A673 (cell line): ENCODE measurements at regions not wholly inside any gene's neighbourhood (a gene's known extent, or its start where the extent isn't known, plus 50 kb on each side); places are given as distances from the start of the nearest gene placed in this dataset.

Experiments
- BruUV-seq: library from RNA; stranded (reverse); fragments of 400-500 nt; replicated peaks from 2 replicates; lab custom pipeline; 2021; lab: Mats Ljungman, UMichigan
- CTCF ChIA-PET: fragments of 300-600 bp; sonication (Branson Sonifier 250); formaldehyde crosslinking; loops from one replicate; lab custom pipeline; 2022; ENCODE audit warnings: antibody characterized with exemption; lab: Charles Lee
- POLR2A ChIA-PET: fragments of 300-600 bp; sonication (Branson Sonifier 250); formaldehyde crosslinking; loops from one replicate; lab custom pipeline; 2022; ENCODE audit warnings: antibody characterized with exemption; ENCODE audit not compliant: low non-redundant PET; lab: Charles Lee
- DNase-seq: peaks from one replicate; pipeline ENCODE4 v3.0.0-alpha.2; 2015; ENCODE audit warnings: low spot score
- H3K27ac ChIP-seq: fragments of 200-600 bp; sonication (generic); 2 replicates; pipeline ENCODE4 v1.5.1; 2016; ENCODE audit warnings: mixed run types, low read depth, mild to moderate bottlenecking, mixed read lengths, antibody characterized with exemption, low read length; ENCODE audit not compliant: poor library complexity, severe bottlenecking
- H3K27me3 ChIP-seq: fragments of 200-600 bp; sonication (generic); replicated peaks from 2 replicates; pipeline ENCODE4 v1.6.1; 2017; ENCODE audit warnings: mixed run types, low read depth, mild to moderate bottlenecking, mixed read lengths, antibody characterized with exemption, low read length; ENCODE audit not compliant: insufficient read depth, poor library complexity
- H3K36me3 ChIP-seq: fragments of 200-600 bp; sonication (generic); 2 replicates; pipeline ENCODE4 v1.6.1; 2016; ENCODE audit warnings: mixed run types, mild to moderate bottlenecking, mixed read lengths, antibody characterized with exemption, low read length; ENCODE audit not compliant: insufficient read depth, poor library complexity, severe bottlenecking
- H3K4me1 ChIP-seq: fragments of 200-600 bp; sonication (generic); 2 replicates; pipeline ENCODE4 v1.6.1; 2017; ENCODE audit warnings: mixed run types, mild to moderate bottlenecking, mixed read lengths, antibody characterized with exemption, low read length; ENCODE audit not compliant: insufficient read depth, poor library complexity, severe bottlenecking
- H3K4me3 ChIP-seq: fragments of 200-600 bp; sonication (generic); 2 replicates; pipeline ENCODE4 v1.5.1; 2016; ENCODE audit warnings: low read depth, mixed run types, mild to moderate bottlenecking, mixed read lengths, low read length; ENCODE audit not compliant: poor library complexity, severe bottlenecking
- H3K9me3 ChIP-seq: fragments of 200-600 bp; sonication (generic); 2 replicates; pipeline ENCODE4 v1.6.1; 2016; ENCODE audit warnings: mixed run types, low read depth, mild to moderate bottlenecking, mixed read lengths, antibody characterized with exemption, low read length; ENCODE audit not compliant: poor library complexity, severe bottlenecking
- CTCF ChIP-seq: fragments of 300-800, 200-600 bp; sonication (generic); conservative IDR thresholded peaks from 2 replicates; pipeline ENCODE4 v1.5.1; 2017; ENCODE audit warnings: low read depth, mild to moderate bottlenecking, antibody characterized with exemption, low read length, moderate library complexity, mixed read lengths
- EZH2 ChIP-seq: fragments of 200-600 bp; sonication (generic); IDR thresholded peaks from 2 replicates; pipeline ENCODE4 v1.6.1; 2017; ENCODE audit warnings: borderline replicate concordance, low read depth, mild to moderate bottlenecking, mixed read lengths, antibody characterized with exemption, low read length; ENCODE audit not compliant: poor library complexity, severe bottlenecking
- intact Hi-C: fragments of 100-400 bp; cut with micrococcal nuclease; formaldehyde crosslinking; loops from one replicate; pipeline ENCODE4 v1.10.0; 2022; ENCODE audit not compliant: unreplicated experiment

GRCh38 chr6:25224242-25224641 is 54.9 kb upstream of the CARMIL1 start:
- H3K4me1 ChIP-seq: peaks cover 10% of the 10 kb centered on the region
- H3K9me3 ChIP-seq: no peaks in the 10 kb centered on the region
- POLR2A ChIA-PET: no interaction called here
- H3K27ac ChIP-seq: no peak overlapping the region
- no peaks in the 10 kb centered on the region for H3K36me3 ChIP-seq
- H3K4me3 ChIP-seq: no peak overlapping the region
- intact Hi-C loops: loop anchor here (5.0 kb wide), 3 partner anchors 333 to 668 kb away; no protein-coding TSS in a partner anchor
- no TSS peak for BruUV-seq
- TF ChIP-seq EZH2: no peak
- no peak for TF ChIP-seq CTCF
- CTCF ChIA-PET: interaction anchor here (1.3 to 1.5 kb wide), 4 partner anchors 41 to 494 kb away, joined by 7 to 14 read pairs (median 10); no protein-coding TSS in a partner anchor
- no peaks in the 10 kb centered on the region for H3K27me3 ChIP-seq
- DNase-seq: no peak

- H3K36me3 ChIP-seq: no peaks in the 10 kb centered on the region
- no peaks in the 10 kb centered on the region for H3K4me1 ChIP-seq
- no peaks in the 10 kb centered on the region for H3K27me3 ChIP-seq
- ChIA-PET POLR2A (no interaction called here), CTCF (no interaction called here)
- intact Hi-C loops: no loop called here
- TF ChIP-seq EZH2: no peak
- TF ChIP-seq CTCF: no peak
- no peaks in the 10 kb centered on the region for H3K9me3 ChIP-seq
- no peak overlapping the region for H3K4me3 ChIP-seq
- no peak for DNase-seq
- no peak overlapping the region for H3K27ac ChIP-seq
- no TSS peak for BruUV-seq
These were observed 51.3 kb upstream of the CARMIL1 start for GRCh38 chr6:25227854-25228253.
